NCI-H2196 (cell line): ENCODE measurements at regions not wholly inside any gene's neighbourhood (a gene's known extent, or its start where the extent isn't known, plus 50 kb on each side); places are given as distances from the start of the nearest gene placed in this dataset.
"Not testable (repeated sequence)": the region's sequence is repeated elsewhere in the genome, so short reads cannot be mapped to it uniquely, and the experiment has no call there.

Source experiments
- DNase-seq: peaks from one replicate; lab custom pipeline; 2025; ENCODE audit not compliant: unreplicated experiment; lab: John Stamatoyannopoulos, UW

GRCh38 chr16:10272250-10272854 lies 90.1 kb upstream of the GRIN2A start:
- DNase-seq: not testable (repeated sequence)

DNA sequence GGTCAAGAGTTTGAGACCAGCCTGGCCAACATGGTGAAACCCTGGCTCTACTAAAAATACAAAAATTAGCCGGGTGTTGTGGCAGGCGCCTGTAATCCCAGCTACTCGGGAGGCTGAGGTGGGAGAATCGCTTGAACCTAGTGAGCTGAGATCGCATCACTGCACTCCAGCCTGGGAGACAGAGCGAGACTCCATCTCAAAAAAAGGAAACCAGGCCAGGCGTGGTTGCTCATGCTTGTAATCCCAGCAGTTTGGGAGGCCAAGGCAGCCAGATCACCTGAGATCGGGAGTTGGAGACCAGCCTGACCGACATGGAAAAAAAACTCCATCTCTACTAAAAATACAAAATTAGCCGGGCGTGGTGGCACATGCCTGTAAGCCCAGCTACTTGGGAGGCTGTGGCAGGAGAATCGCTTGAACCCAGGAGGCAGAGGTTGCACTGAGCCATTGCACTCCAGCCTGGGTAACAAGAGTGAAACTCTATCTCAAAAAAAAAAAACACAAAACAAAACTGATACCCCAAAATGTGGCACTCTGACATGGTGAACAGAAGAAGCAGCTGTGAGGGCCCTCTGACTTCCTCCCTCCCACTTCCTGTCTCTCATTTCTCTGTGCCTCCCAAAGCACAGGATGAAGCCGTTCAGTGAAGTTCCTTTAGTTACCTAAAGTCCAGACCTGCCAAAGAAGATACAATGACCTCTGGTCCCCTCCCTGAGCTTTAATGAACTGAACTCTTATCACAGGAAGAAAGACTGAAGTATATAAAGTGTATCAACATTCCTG lies 93.2 kb upstream of the GRIN2A start:
- not testable (repeated sequence) for DNase-seq

DNA sequence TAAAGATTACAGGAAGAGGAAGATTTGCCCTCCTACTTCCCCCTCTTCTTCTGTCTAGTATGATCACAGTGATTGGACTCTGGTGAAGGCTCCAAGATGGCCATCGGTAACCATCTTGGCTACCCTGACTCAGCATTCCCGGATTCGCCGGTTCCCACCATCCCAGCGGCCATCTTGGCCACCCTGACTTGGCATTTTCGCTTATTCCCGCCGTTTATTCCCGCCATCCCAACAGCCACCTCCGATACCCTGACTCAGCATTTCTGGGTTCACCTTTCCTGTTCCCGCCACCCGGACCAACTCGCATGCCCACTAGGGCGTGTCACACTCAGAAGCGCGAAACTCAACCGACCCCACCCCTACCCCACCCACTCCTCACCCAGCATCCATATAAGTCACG lies 95.4 kb upstream of the GRIN2A start:
- no peak for DNase-seq

- DNase-seq: no peak
Observed at GRCh38 chr16:10280262-10281170, 98.3 kb upstream of the GRIN2A start.

- DNase-seq: no peak
Observed at GRCh38 chr16:10282367-10282766, 100.1 kb upstream of the GRIN2A start.

- not testable (repeated sequence) for DNase-seq
Observed at GRCh38 chr16:10283246-10283645, 101.0 kb upstream of the GRIN2A start.

GRCh38 chr16:10290467-10291105 lies 95.3 kb upstream of the ATF7IP2 start:
- not testable (repeated sequence) for DNase-seq

GRCh38 chr16:10292197-10292596 lies 93.7 kb upstream of the ATF7IP2 start:
- DNase-seq: not testable (repeated sequence)

GRCh38 chr16:10292976-10293375 lies 92.9 kb upstream of the ATF7IP2 start:
- not testable (repeated sequence) for DNase-seq

GRCh38 chr16:10294153-10294552 lies 91.7 kb upstream of the ATF7IP2 start:
- DNase-seq: not testable (repeated sequence)

DNA sequence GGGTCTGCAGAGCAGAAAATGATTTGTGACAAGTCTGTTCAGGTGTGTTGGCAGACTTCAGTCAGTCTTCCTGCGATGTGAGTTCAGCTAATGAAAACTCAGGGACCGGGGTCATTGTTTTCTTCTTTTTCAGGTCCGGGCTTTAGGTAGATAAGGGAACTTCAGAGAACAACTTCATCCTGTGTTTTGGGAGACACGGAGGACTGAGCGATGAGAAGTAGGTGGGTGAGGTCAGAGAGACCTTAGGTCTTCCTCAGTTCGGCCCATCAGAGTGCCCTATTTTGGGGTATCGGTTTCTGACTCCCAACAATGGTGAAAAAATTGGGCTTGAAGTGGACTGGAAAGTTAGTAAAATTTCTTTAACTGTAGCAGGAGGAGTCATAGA lies 88.9 kb upstream of the ATF7IP2 start:
- DNase-seq: no peak

DNA sequence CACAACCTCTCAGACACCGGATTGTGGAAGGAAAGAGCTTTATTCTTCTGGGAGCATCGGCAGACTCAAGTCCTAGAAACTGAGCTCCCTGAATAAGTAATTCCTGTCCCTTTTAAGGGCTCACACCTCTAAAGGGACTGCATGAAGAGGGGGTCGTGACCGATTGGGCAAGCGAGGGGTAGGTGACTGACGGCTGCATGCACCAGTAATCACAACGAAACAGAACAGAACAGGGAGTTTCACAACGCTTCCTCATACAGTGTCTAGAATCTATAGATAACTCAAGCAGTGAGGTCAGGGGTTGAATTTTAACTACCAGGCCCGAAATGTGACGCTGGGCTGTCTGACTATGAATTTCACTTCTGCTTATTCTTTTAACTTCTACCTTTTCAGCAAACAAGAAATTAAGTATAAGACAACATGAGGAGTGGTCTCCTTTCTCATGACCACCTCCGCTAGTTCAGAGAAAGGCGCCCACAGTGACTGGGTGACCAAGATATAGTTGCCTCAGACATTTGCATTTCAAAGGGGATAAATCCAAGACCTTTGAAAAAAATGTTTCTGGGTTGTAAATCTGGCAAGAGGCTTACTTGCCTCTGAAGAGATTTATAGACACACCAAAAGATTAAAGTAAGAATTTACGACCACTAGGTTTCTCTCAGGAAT lies 88.4 kb upstream of the ATF7IP2 start:
- DNase-seq: no peak

GRCh38 chr16:10300905-10301304 lies 85.0 kb upstream of the ATF7IP2 start:
- no peak for DNase-seq

DNA sequence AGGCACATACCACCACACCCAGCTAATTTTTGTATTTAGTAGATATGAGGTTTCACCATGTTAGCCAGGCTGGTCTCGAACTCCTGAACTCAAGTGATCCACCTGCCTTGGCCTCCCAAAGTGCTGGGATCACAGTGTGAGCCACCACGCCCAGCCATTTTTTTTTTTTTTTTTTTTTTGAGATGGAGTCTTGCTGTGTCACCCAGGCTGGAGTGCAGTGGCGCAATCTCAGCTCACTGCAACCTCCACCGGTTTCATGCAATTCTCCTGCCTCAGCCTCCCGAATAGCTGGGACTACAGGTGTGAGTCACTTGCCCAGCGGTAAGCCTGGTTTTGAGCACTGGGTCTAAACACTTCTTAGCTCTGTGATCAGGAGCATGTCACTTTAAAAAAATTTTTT lies 84.3 kb upstream of the ATF7IP2 start:
- not testable (repeated sequence) for DNase-seq

DNA sequence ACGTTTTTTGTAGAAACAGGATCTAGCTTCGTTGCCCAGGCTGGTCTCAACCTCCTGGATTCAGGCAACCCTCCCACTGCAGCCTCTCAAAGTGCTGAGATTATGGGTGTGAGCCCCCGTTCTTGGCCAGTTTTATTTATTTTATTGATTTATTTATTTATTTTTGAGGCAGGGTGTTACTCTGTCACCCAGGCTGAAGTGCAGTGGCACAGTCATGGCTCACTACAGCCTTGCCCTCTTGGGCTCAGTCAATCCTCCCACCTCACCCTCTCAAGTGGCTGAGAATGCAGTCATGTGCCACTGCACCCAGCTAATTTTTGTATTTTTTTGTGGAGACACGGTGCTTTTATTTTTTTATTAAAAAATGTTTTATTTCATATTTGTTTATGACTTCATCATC lies 79.9 kb upstream of the ATF7IP2 start:
- DNase-seq: no peak

GRCh38 chr16:10308305-10309193 lies 77.3 kb upstream of the ATF7IP2 start:
- DNase-seq: no peak

DNA sequence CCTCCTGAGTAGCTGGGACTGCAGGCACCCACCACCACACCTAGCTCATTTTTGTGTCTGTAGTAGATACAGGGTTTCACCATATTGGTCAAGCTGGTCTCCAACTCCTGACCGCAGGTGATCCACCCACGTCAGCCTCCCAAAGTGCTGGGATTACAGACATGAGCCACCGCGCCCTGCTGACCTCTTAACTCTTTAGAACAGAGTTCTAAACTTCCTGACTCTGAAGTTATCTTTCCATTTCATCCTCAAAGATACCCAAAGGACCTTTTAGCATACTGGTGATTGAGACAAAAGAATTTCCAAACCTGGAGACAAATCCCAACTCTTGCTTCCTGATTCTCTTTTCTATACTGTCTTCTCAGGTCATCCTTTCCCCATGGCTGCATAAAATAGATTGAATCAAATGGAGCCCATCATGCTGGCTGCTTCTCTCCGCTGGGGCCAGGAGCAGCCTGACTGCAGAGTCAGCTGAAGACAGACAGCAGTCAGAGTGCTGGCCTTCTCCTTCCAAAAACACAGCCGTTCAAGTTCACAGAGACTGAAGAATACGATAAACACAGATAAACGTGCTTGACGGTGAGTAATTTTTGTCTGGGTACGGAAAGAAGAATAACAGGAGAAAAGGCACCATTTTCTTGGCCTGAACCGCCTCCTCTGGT lies 76.5 kb upstream of the ATF7IP2 start:
- no peak for DNase-seq

DNA sequence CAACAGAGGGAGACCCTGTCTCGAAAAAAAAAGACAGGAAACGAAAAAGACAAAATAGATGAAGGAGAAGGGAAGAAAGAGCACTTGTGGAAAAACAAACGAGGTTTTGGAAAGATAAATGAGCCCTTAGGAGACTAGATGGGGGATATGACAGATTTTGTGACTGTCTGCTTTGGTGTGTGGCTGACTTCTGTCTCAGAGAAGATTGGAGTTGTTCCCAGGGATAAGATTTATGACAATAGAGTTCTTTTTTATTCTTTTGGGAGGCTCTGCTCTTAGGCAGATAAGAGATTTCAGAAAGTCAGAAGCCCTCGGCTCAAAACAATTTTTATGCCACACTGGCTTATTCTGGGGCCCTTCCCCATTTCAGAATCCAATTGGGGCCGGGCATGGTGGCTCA lies 73.9 kb upstream of the ATF7IP2 start:
- DNase-seq: no peak
